CD14-positive monocyte (primary cell): ENCODE measurements at regions not wholly inside any gene's neighbourhood (a gene's known extent, or its start where the extent isn't known, plus 50 kb on each side); places are given as distances from the start of the nearest gene placed in this dataset.

Source experiments
- DNase-seq, 3 donors: peaks; one replicate each; pipeline ENCODE4 v3.0.0-alpha.2; 2011 to 2022
- H2AFZ ChIP-seq: 2 replicates; pipeline ENCODE4 v1.6.0; 2012; ENCODE audit warnings: mild to moderate bottlenecking, low read depth, low read length, inconsistent platforms; ENCODE audit not compliant: insufficient read depth, poor library complexity, severe bottlenecking
- H3K27ac ChIP-seq, 2 donors: 1 replicate in 1 of 2; 2 replicates in 1 of 2; pipeline ENCODE4 v1.5.1; 2012 to 2013; ENCODE audit warnings: low read length in 2 of 2, control low read depth in 1 of 2, inconsistent platforms in 1 of 2, low read depth in 1 of 2, mild to moderate bottlenecking in 1 of 2
- H3K27me3 ChIP-seq, 2 donors: one replicate each; pipeline versions ENCODE4 v1.6.0 to v1.6.1; 2011 to 2013; ENCODE audit warnings: low read length in 2 of 2; ENCODE audit not compliant: control insufficient read depth in 2 of 2, insufficient read depth in 2 of 2
- H3K36me3 ChIP-seq, 2 donors: replicated peaks in 1 of 2; 1 replicate in 1 of 2; 2 replicates in 1 of 2; pipeline versions ENCODE4 v1.5.1 to v1.6.1; 2012 to 2013; ENCODE audit warnings: low read length in 2 of 2, control low read depth in 1 of 2, inconsistent platforms in 1 of 2, mild to moderate bottlenecking in 1 of 2; ENCODE audit not compliant: insufficient read depth in 2 of 2, control insufficient read depth in 1 of 2
- H3K4me1 ChIP-seq, 2 donors: 1 replicate in 1 of 2; 2 replicates in 1 of 2; pipeline versions ENCODE4 v1.5.1 to v1.6.1; 2012 to 2013; ENCODE audit warnings: low read length in 2 of 2, control low read depth in 1 of 2, inconsistent platforms in 1 of 2, mild to moderate bottlenecking in 1 of 2, moderate library complexity in 1 of 2; ENCODE audit not compliant: insufficient read depth in 2 of 2, control insufficient read depth in 1 of 2
- H3K4me2 ChIP-seq: replicated peaks from 2 replicates; pipeline ENCODE3; 2012; ENCODE audit warnings: low read length, moderate library complexity, mild to moderate bottlenecking; ENCODE audit not compliant: poor library complexity, severe bottlenecking; ENCODE audit errors: extremely low read depth
- H3K4me3 ChIP-seq, 3 experiments: fragments of 200-600 bp in 1 of 3; sonication (generic) in 1 of 3; replicated peaks in 1 of 3; 1 replicate in 2 of 3; 2 replicates in 1 of 3; pipeline ENCODE4 v1.5.1; 2011 to 2013; ENCODE audit warnings: low read length in 3 of 3, mild to moderate bottlenecking in 3 of 3, control low read depth in 2 of 3, low read depth in 2 of 3, inconsistent platforms in 1 of 3, moderate library complexity in 1 of 3
- H3K79me2 ChIP-seq: 2 replicates; pipeline ENCODE4 v1.6.0; 2012; ENCODE audit warnings: mild to moderate bottlenecking, control low read depth, inconsistent platforms, low read length, moderate library complexity; ENCODE audit not compliant: insufficient read depth
- H3K9ac ChIP-seq: 2 replicates; pipeline ENCODE4 v1.6.0; 2017; ENCODE audit warnings: low read length, mild to moderate bottlenecking; ENCODE audit not compliant: insufficient read depth, poor library complexity, severe bottlenecking
- H3K9me3 ChIP-seq, 2 donors: replicated peaks in 1 of 2; 1 replicate in 1 of 2; 2 replicates in 1 of 2; pipeline versions ENCODE4 v1.5.1 to v1.6.1; 2012 to 2013; ENCODE audit warnings: low read length in 2 of 2, control low read depth in 1 of 2; ENCODE audit not compliant: control insufficient read depth in 1 of 2, insufficient read depth in 1 of 2
- H4K20me1 ChIP-seq: 2 replicates; pipeline ENCODE4 v1.6.0; 2012; ENCODE audit warnings: mild to moderate bottlenecking, low read length, control low read depth, moderate library complexity; ENCODE audit not compliant: insufficient read depth
- H3K27ac Mint-ChIP-seq, 7 donors: one replicate each; pipeline ENCODE4 v1.8.0; 2020; ENCODE audit warnings: mild to moderate bottlenecking in 7 of 7, mixed read lengths in 7 of 7, moderate library complexity in 6 of 7, inconsistent platforms in 2 of 7
- H3K27me3 Mint-ChIP-seq, 3 donors: one replicate each; pipeline ENCODE4 v1.8.0; 2021 to 2022; ENCODE audit warnings: low read depth in 3 of 3, mild to moderate bottlenecking in 3 of 3, mixed read lengths in 3 of 3, moderate library complexity in 3 of 3, inconsistent platforms in 1 of 3
- H3K36me3 Mint-ChIP-seq, 2 donors: one replicate each; pipeline ENCODE4 v1.8.0; 2020; ENCODE audit warnings: mixed read lengths in 2 of 2, inconsistent platforms in 1 of 2, mild to moderate bottlenecking in 1 of 2
- H3K4me1 Mint-ChIP-seq: one replicate; pipeline ENCODE4 v1.8.0; 2020; ENCODE audit warnings: mild to moderate bottlenecking, mixed read lengths
- H3K4me3 Mint-ChIP-seq, 2 donors: one replicate each; pipeline ENCODE4 v1.8.0; 2020; ENCODE audit warnings: mild to moderate bottlenecking in 2 of 2, mixed read lengths in 2 of 2, moderate library complexity in 1 of 2
- H3K9me3 Mint-ChIP-seq, 7 donors: one replicate each; pipeline ENCODE4 v1.8.0; 2020 to 2022; ENCODE audit warnings: mixed read lengths in 7 of 7, mild to moderate bottlenecking in 6 of 7, moderate library complexity in 6 of 7, inconsistent platforms in 2 of 7
- CTCF ChIP-seq: fragments of 200-600 bp; IDR thresholded peaks from one replicate; pipeline ENCODE4 v1.8.0; 2022; ENCODE audit warnings: antibody characterized with exemption, mild to moderate bottlenecking
- WGBS: methylation state at CpG from one replicate; pipeline ENCODE4 v1.1.5; 2013; ENCODE audit warnings: missing lambda C conversion rate; ENCODE audit not compliant: insufficient coverage; 5-methylcytosine and 5-hydroxymethylcytosine counted together
- intact Hi-C, 2 donors: fragments of 100-400 bp; cut with micrococcal nuclease; formaldehyde crosslinking; loops; one replicate each; pipeline versions ENCODE4 v1.15.0 to v1.15.1; 2023

GRCh38 chr6:113782636-113783035 is 74.5 kb upstream of the MARCKS start:
- no peaks in the 10 kb centered on the region for H3K36me3 Mint-ChIP-seq
- Histone ChIP-seq H3K27me3 (no peaks in the 10 kb centered on the region), H3K4me2 (no peak overlapping the region), H3K4me3 (no peak overlapping the region), H3K36me3 (no peaks in the 10 kb centered on the region), H4K20me1 (no peaks in the 10 kb centered on the region), H3K4me1 (peaks cover 4 to 15% of the 10 kb centered on the region in 2 donors), H3K9ac (no peak overlapping the region), H3K79me2 (no peaks in the 10 kb centered on the region), H3K9me3 (no peaks in the 10 kb centered on the region), H3K27ac (no peak overlapping the region), H2AFZ (no peak overlapping the region)
- DNase-seq: peak in 2 of 3 donors; percentile 37 to 59
- intact Hi-C loops: no loop called here
- no peak for TF ChIP-seq CTCF
- no peaks in the 10 kb centered on the region for H3K9me3 Mint-ChIP-seq
- H3K4me1 Mint-ChIP-seq: peaks cover 13% of the 10 kb centered on the region
- no peaks in the 10 kb centered on the region for H3K27me3 Mint-ChIP-seq
- no peak overlapping the region for H3K27ac Mint-ChIP-seq
- H3K4me3 Mint-ChIP-seq: no peak overlapping the region

- peaks cover 4 to 15% of the 10 kb centered on the region in 2 donors for H3K4me1 ChIP-seq
- WGBS: no CpG with 5 or more reads among the region's 2 CpGs
- Mint-ChIP-seq H3K27me3 (peaks cover 0 to 2% (median 0%) of the 10 kb centered on the region in 3 donors), H3K4me3 (no peak overlapping the region), H3K36me3 (no peaks in the 10 kb centered on the region), H3K9me3 (no peaks in the 10 kb centered on the region), H3K27ac (no peak overlapping the region), H3K4me1 (peaks cover 13% of the 10 kb centered on the region)
- H3K27ac ChIP-seq: no peak overlapping the region
- H3K4me2 ChIP-seq: no peak overlapping the region
- no peaks in the 10 kb centered on the region for H3K36me3 ChIP-seq
- no peaks in the 10 kb centered on the region for H3K79me2 ChIP-seq
- no peaks in the 10 kb centered on the region for H3K27me3 ChIP-seq
- H3K9me3 ChIP-seq: no peaks in the 10 kb centered on the region
- H4K20me1 ChIP-seq: no peaks in the 10 kb centered on the region
- no peak overlapping the region for H2AFZ ChIP-seq
- no peak overlapping the region for H3K9ac ChIP-seq
- no peak for TF ChIP-seq CTCF
- no peak for DNase-seq
- H3K4me3 ChIP-seq: no peak overlapping the region
- intact Hi-C loops: no loop called here
These were observed 71.0 kb upstream of the MARCKS start for GRCh38 chr6:113786168-113786567.
